ENCODE measurements at regions not wholly inside any gene's neighbourhood (a gene's known extent, or its start where the extent isn't known, plus 50 kb on each side); places are given as distances from the start of the nearest gene placed in this dataset.

DNA sequence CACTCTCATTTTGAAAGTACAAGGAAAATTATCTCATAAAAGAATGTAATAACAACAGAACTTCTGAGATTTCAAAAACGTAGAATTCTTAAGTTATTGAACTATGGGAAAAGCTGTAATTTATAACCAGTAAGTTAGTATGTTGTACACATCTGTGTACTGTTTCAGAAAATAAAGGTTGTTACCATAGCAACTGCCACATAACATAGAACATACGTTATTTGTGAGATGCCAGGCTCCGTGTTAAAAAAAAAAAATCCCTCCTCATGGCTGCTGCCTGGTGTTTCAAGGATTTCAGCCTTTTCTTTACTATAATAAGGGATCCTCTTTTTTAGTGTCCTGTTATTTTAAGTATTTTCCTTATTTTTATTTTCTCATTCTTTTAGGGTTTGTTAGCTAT, 79.5 kb downstream of the RWDD3 start:
- TF ChIP-seq, protein P1, sequence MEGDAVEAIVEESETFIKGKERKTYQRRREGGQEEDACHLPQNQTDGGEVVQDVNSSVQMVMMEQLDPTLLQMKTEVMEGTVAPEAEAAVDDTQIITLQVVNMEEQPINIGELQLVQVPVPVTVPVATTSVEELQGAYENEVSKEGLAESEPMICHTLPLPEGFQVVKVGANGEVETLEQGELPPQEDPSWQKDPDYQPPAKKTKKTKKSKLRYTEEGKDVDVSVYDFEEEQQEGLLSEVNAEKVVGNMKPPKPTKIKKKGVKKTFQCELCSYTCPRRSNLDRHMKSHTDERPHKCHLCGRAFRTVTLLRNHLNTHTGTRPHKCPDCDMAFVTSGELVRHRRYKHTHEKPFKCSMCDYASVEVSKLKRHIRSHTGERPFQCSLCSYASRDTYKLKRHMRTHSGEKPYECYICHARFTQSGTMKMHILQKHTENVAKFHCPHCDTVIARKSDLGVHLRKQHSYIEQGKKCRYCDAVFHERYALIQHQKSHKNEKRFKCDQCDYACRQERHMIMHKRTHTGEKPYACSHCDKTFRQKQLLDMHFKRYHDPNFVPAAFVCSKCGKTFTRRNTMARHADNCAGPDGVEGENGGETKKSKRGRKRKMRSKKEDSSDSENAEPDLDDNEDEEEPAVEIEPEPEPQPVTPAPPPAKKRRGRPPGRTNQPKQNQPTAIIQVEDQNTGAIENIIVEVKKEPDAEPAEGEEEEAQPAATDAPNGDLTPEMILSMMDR (IDR thresholded peaks at IDR 0.05; ENCODE audit: insufficient read depth, low read depth, low read length) = no peak
- TF ChIP-seq EZH2 (IDR thresholded peaks at IDR 0.05; ENCODE audit: insufficient read depth, low read length) = no peak

Measured in astrocyte (in vitro differentiated cells and primary cell).